Cardiac muscle cell (in vitro differentiated cells and primary cell): ENCODE measurements at regions not wholly inside any gene's neighbourhood (a gene's known extent, or its start where the extent isn't known, plus 50 kb on each side); places are given as distances from the start of the nearest gene placed in this dataset.

Experiments
- DNase-seq, 2 donors: peaks; one replicate each; pipeline versions ENCODE4 v3.0.0 to v3.0.0-alpha.2; 2010 to 2017; ENCODE audit warnings: low read depth in 1 of 2, low spot score in 1 of 2
- H3K27ac ChIP-seq: fragments of 200-600 bp; sonication (generic); 2 replicates; pipeline ENCODE4 v1.5.1; 2016
- H3K27me3 ChIP-seq: fragments of 200-600 bp; sonication (generic); 2 replicates; pipeline ENCODE4 v1.6.0; 2016; ENCODE audit warnings: control low read depth
- H3K36me3 ChIP-seq: fragments of 200-600 bp; sonication (generic); 2 replicates; pipeline ENCODE4 v1.5.1; 2016; ENCODE audit warnings: control low read depth
- H3K4me1 ChIP-seq: fragments of 200-600 bp; sonication (generic); 2 replicates; pipeline ENCODE4 v1.8.1; 2017; ENCODE audit warnings: low read depth, mild to moderate bottlenecking, mixed run types
- H3K4me3 ChIP-seq: fragments of 200-600 bp; sonication (generic); 2 replicates; pipeline ENCODE4 v1.5.1; 2016; ENCODE audit warnings: mild to moderate bottlenecking
- H3K9me3 ChIP-seq: fragments of 200-600 bp; sonication (generic); 2 replicates; pipeline ENCODE4 v1.5.1; 2017; ENCODE audit warnings: low read depth, mild to moderate bottlenecking, control low read depth
- CTCF ChIP-seq: IDR thresholded peaks from 2 replicates; pipeline ENCODE4 v1.5.1; 2012; ENCODE audit warnings: low read depth, mild to moderate bottlenecking, low read length

- H3K27ac ChIP-seq = no peak overlapping the region
- H3K4me1 ChIP-seq = no peaks in the 10 kb centered on the region
- no peaks in the 10 kb centered on the region for H3K36me3 ChIP-seq
- no peaks in the 10 kb centered on the region for H3K9me3 ChIP-seq
- no peaks in the 10 kb centered on the region for H3K27me3 ChIP-seq
- DNase-seq = no peak
- no peak for TF ChIP-seq CTCF
- no peak overlapping the region for H3K4me3 ChIP-seq
Measured at GRCh38 chr7:124295289-124295688, 262.4 kb upstream of the TMEM229A start.

- Histone ChIP-seq H3K27me3 (peaks cover 47% of the 10 kb centered on the region), H3K36me3 (no peaks in the 10 kb centered on the region), H3K27ac (no peak overlapping the region), H3K4me1 (no peaks in the 10 kb centered on the region), H3K4me3 (no peak overlapping the region), H3K9me3 (no peaks in the 10 kb centered on the region)
- DNase-seq = no peak
- TF ChIP-seq CTCF = no peak
Measured at GRCh38 chr7:124284937-124285336, 252.1 kb upstream of the TMEM229A start.

GRCh38 chr7:124276005-124276622 lies 243.2 kb upstream of the TMEM229A start:
- no peaks in the 10 kb centered on the region for H3K9me3 ChIP-seq
- H3K36me3 ChIP-seq = no peaks in the 10 kb centered on the region
- H3K27ac ChIP-seq = no peak overlapping the region
- H3K4me1 ChIP-seq = no peaks in the 10 kb centered on the region
- H3K27me3 ChIP-seq = peaks cover 45% of the 10 kb centered on the region
- TF ChIP-seq CTCF = peak; percentile 28
- DNase-seq = peak; percentile 4 to 61
- H3K4me3 ChIP-seq = no peak overlapping the region

- Histone ChIP-seq H3K4me1 (no peaks in the 10 kb centered on the region), H3K4me3 (no peak overlapping the region), H3K27ac (no peak overlapping the region), H3K9me3 (no peaks in the 10 kb centered on the region), H3K27me3 (peaks cover 49% of the 10 kb centered on the region), H3K36me3 (no peaks in the 10 kb centered on the region)
- no peak for TF ChIP-seq CTCF
- peak in 1 of 2 donors; percentile 56 for DNase-seq
Measured at GRCh38 chr7:124275411-124275810, 242.5 kb upstream of the TMEM229A start.

- Histone ChIP-seq H3K4me3 (no peak overlapping the region), H3K36me3 (no peaks in the 10 kb centered on the region), H3K4me1 (peaks cover 12% of the 10 kb centered on the region)
Measured at GRCh38 chr7:124269774-124270173, 236.9 kb upstream of the TMEM229A start.

More at GRCh38 chr7:124269774-124270173, 236.9 kb upstream of the TMEM229A start:
- peaks cover 39% of the 10 kb centered on the region for H3K27me3 ChIP-seq
- no peak for TF ChIP-seq CTCF
- no peak for DNase-seq
- no peak overlapping the region for H3K27ac ChIP-seq
- H3K9me3 ChIP-seq = no peaks in the 10 kb centered on the region
